ENCODE measurements at regions not wholly inside any gene's neighbourhood (a gene's known extent, or its start where the extent isn't known, plus 50 kb on each side); places are given as distances from the start of the nearest gene placed in this dataset.

- TF ChIP-seq CTCF (IDR thresholded peaks at IDR 0.05): no peak
- TF ChIP-seq POLR2A (IDR thresholded peaks at IDR 0.05): no peak
Observed at GRCh38 chr3:65201926-65202325, 514.1 kb upstream of the ADAMTS9 start.

Measured in transverse colon (tissue), 3 donors.